Glomerular visceral epithelial cell (primary cell): ENCODE measurements at regions not wholly inside any gene's neighbourhood (a gene's known extent, or its start where the extent isn't known, plus 50 kb on each side); places are given as distances from the start of the nearest gene placed in this dataset.

Experiments
- DNase-seq: peaks from one replicate; pipeline ENCODE4 v3.0.0-alpha.2; 2016; ENCODE audit errors: extremely low spot score

DNA sequence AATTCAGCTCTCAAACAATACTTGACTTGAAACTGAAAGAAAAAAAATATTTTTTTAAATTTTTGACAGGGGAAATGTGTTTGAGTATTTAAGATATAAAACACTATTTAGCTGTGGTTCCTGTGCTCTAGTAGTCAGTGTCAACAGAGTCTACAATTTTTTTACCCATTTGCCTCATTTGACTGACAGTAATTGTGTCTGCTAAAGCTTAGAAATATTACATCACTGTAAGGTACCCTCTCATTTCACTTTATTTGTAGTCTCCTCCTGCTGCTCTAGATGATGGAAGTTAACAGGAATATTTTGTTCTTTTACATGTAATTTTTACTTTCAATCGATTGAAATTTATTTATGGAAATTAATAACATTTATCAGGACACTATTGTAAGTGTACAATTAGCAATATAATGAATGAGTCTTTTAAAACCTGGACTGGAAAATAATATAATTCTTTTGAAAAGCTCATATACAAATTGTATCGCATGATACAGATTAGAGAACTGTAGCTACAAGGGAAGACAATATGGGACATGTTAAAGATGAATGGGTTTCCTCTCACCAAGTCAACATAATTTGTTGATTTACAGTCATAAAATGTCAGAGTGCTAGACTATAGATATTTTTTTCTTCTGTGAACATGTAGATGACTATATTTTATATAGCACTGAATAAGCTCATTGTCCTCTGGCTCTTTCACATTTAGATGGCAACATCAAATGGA lies 1186.5 kb upstream of the ADGRL3 start:
- DNase-seq: no peak

DNA sequence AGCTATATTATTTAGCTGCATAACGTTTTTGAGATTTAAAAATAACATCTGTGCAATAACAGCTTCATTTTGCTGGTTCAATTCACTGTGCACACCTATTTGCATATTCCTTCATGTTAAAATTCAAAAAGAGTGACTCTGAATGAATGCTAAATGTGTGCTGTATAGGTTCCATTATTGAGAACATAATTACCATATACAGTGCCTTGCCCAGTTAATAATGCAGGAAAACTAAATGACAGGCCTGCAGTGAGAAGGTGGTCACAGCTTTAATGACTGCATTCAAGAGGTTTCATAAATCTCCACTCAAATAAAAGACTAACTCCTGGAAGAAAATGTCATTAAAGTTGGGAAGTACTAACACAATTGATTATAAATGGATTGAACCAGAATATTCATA lies 1183.2 kb upstream of the ADGRL3 start:
- no peak for DNase-seq

DNA sequence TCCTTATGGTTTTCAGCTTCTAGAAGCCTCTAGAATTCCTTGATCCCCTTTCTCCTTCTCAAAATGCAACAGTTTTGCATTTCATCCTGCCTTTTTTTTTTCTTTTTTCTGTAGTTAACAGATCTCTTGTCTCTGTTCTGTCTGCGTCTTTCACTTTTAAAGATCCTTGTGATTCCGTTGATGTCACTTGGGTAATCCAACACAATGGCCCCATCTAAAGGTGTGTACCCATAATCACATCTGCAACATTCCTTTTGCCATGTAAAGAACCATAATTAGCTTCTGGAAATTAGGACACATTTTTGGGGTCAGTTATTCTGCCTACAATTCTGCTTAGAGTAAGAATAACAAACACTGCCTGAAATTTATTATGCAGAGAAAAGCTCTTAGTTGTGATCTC lies 1180.9 kb upstream of the ADGRL3 start:
- DNase-seq: no peak

- DNase-seq: no peak
These were observed 1180.2 kb upstream of the ADGRL3 start for GRCh38 chr4:60019946-60020345.

- peak; percentile 35 for DNase-seq
These were observed 1179.7 kb upstream of the ADGRL3 start for GRCh38 chr4:60020389-60020788.

DNA sequence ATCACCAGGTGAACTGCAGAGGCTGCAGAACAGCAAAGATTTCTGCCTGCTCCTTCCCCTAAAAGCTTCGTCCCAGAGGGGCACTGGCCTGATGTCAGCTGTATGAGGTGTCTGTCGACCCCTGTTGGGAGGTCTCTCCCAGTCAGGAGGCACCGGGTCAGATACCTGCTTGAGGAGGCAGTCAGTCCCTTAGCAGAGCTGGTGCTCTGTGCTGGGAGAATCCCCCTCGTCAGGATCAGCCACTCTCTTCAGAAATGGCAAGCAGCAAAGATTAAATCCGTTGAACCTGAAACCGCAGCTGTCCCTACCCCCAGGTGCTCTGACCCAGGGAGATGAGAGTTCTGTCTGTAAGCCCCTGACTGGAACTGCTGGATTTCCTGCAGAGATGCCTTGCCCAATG lies 1166.3 kb upstream of the ADGRL3 start:
- no peak for DNase-seq

DNA sequence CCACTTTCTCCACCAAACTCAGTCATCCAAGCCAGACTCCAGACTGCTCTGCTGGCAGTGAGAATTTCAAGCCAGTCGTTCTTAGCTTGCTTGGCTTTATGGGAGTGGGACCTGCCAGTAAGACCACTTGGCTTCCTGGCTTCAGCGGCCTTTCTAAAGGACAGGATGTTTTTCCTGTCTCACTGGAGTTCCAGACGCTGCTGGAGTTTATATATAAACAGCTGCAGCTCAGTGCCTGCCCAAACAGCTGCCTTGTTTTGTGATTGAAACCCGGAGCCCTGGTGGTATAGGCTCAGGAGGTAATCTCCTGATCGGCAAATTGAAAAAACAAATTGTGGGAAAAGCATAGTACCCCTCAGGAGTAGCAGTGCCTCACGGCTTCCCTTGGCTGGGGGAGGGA lies 1165.8 kb upstream of the ADGRL3 start:
- no peak for DNase-seq

- DNase-seq: no peak
These were observed 1160.2 kb upstream of the ADGRL3 start for GRCh38 chr4:60039908-60040307.

GRCh38 chr4:60042231-60042652 lies 1157.9 kb upstream of the ADGRL3 start:
- no peak for DNase-seq

- DNase-seq: no peak
These were observed 1157.2 kb upstream of the ADGRL3 start for GRCh38 chr4:60042941-60043340.

- no peak for DNase-seq
These were observed 1121.1 kb upstream of the ADGRL3 start for GRCh38 chr4:60078984-60079383.

DNA sequence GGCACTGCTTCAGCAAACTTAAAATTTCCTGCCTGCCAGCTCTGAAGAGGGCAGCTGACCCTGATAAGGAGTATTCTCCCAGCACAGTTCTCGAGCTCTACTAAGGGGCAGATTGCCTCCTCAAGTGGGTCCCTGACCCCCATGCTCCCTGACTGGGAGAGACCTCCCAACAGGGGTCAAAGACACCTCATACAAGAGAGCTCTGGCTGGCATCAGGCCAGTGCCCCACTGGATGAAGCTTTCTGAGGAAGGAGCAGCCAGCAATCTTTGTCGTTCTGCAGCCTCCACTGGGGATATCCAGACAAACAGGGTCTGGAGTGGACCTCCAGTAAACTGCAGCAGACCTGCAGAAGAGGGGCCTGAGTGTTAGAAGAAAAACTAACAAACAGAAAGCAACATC lies 1118.3 kb upstream of the ADGRL3 start:
- no peak for DNase-seq

GRCh38 chr4:60088807-60089486 lies 1111.2 kb upstream of the ADGRL3 start:
- no peak for DNase-seq

GRCh38 chr4:60089546-60090273 lies 1110.4 kb upstream of the ADGRL3 start:
- DNase-seq: no peak

- DNase-seq: no peak
These were observed 1103.5 kb upstream of the ADGRL3 start for GRCh38 chr4:60096676-60097075.

- DNase-seq: no peak
These were observed 1083.5 kb upstream of the ADGRL3 start for GRCh38 chr4:60116592-60116991.

DNA sequence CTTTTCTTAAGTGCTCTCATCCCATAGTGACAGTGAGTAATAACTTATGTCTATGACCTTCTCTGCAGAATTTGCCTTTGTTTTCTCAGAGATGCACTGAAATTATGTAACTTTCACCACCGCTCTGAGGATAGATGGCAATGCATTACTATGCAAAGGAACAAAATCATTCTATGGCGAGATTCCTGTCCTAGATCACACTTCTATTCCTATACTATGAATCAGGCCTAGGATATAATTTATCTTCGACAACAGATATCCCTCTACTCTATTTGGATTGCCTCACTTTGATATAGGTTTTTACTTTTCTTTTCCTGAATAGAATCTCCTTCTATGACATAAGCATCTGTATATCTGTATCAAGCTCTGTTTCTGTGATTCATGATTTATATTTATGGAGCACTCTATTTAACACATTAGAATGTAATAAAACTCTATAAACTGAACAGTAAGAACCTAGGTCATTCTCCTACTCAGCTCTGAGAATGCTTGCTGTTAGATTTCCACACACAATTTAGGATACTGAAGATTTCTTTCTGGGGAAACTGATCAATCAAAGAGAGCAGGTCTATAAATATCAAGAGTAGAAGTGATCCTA lies 1082.3 kb upstream of the ADGRL3 start:
- no peak for DNase-seq

DNA sequence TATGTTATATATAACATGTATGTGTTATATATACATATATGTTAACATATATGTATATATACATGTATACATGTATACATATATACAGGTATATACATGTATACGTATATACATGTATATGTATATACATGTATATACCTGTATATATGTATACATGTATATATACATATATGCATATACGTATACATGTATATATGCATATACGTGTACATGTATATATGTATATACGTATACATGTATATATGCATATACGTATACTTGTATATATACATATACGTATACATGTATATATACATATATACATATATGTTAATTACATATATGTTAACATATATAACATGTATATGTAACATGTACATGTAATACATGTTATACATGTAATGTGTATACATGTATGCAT lies 1077.3 kb upstream of the ADGRL3 start:
- no peak for DNase-seq

- DNase-seq: no peak
These were observed 1071.2 kb upstream of the ADGRL3 start for GRCh38 chr4:60128888-60129287.

GRCh38 chr4:60129740-60130139 lies 1070.4 kb upstream of the ADGRL3 start:
- DNase-seq: no peak

DNA sequence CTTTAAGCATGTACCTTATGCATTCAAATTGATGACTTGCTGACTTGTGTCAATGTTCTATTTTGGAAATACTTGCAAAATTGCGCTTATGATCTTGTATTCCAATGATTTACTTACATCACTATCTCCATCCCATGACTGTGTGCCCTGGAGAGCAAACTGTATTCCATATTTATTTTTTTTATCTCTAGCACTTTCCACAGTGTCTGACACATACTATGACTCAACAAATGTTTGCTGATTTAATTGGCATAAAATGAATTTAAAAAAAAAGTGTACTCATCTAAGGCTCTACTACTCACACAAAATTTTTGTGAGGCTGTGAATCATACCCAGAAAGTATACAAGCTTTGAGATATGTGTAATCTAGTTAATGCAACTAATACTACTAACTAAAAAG lies 1066.8 kb upstream of the ADGRL3 start:
- no peak for DNase-seq

- DNase-seq: no peak
These were observed 1066.0 kb upstream of the ADGRL3 start for GRCh38 chr4:60134099-60134498.

- DNase-seq: no peak
These were observed 1045.0 kb upstream of the ADGRL3 start for GRCh38 chr4:60155088-60155487.
